ENCODE measurements at regions not wholly inside any gene's neighbourhood (a gene's known extent, or its start where the extent isn't known, plus 50 kb on each side); places are given as distances from the start of the nearest gene placed in this dataset.

DNA sequence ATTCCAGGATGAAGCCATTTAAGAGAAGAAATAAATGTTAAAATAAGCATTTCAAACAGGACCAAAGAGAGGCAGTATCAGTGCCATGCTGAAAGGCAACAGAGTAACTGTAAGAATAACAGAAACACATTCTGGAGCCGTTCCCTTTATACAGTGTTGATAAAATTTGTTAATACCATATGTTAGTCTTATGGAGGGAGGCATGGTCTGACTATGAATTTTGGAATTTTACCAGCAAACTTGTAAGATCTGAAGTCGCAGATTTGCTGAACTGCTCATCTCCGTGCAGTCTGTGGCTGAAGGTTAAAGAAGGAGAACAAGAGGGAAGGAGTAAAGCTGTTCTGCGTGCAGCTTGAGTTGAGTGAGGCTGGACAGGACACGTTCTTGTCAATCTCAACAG is 508.4 kb downstream of the NFIB start:
- no peak overlapping the region for H2AFZ ChIP-seq (ENCODE audit: low read length)
- ATAC-seq (no peak), DNase-seq (ENCODE audit: low spot score) (no peak), FAIRE-seq (no peak)
- no peaks in the 10 kb centered on the region for H3K79me2 ChIP-seq (ENCODE audit: insufficient read depth, low read length)
- H3K4me3 ChIP-seq (replicated peaks in 1 of 3; ENCODE audit: insufficient read depth in 1 of 3, low read depth in 2 of 3, low read length in 3 of 3), result no peak overlapping the region
- ChIA-PET POLR2A (no interaction called here), CTCF (ENCODE audit: low intra/inter-chr PET ratio, low total read pairs) (no interaction called here)
- no peak overlapping the region for H3K9ac ChIP-seq (ENCODE audit: insufficient read depth, low read depth, low read length)
- H3K27me3 ChIP-seq (ENCODE audit: control insufficient read depth in 1 of 2, insufficient read depth in 2 of 2, low read length in 2 of 2), result no peaks in the 10 kb centered on the region
- no peak overlapping the region for H3K27ac ChIP-seq (ENCODE audit: extremely low read length, insufficient read depth, low read length)
- H3K9me3 ChIP-seq (ENCODE audit: low read length), result no peaks in the 10 kb centered on the region
- in situ Hi-C loops (cut with HindIII; ENCODE audit: extremely low pct_ligation_motif_present, low pct_unique_long_range_greater_than_20kb) (loop anchor here (25.0 kb wide), 1 partner anchor 557 kb away; no protein-coding TSS in a partner anchor), intact Hi-C loops (cut with micrococcal nuclease; ENCODE audit: unreplicated experiment) (no loop called here)
- H3K4me1 ChIP-seq (ENCODE audit: insufficient read depth, low read length), result no peaks in the 10 kb centered on the region
- H3K4me2 ChIP-seq (ENCODE audit: low read depth, low read length), result no peak overlapping the region
- 0% methylated on average over 5 of the region's 5 CpGs for WGBS (ENCODE audit: low lambda C conversion rate)
- no TSS peak for BruUV-seq (replicated peaks)
- H4K20me1 ChIP-seq (ENCODE audit: insufficient read depth, low read length), result no peaks in the 10 kb centered on the region
- H3K36me3 ChIP-seq (replicated peaks in 1 of 2; ENCODE audit: control insufficient read depth in 1 of 2, insufficient read depth in 2 of 2, low read length in 2 of 2), result no peaks in the 10 kb centered on the region
- TF ChIP-seq JUNB (CRISPR knock-in tag; IDR thresholded peaks at IDR 0.05; ENCODE audit: borderline replicate concordance) (no peak), HHEX (CRISPR knock-in tag; IDR thresholded peaks at IDR 0.05) (no peak), SMAD9 (CRISPR knock-in tag; IDR thresholded peaks at IDR 0.05) (no peak), ZNF790 (CRISPR knock-in tag; IDR thresholded peaks at IDR 0.05; ENCODE audit: borderline replicate concordance) (no peak), SIN3A (IDR thresholded peaks at IDR 0.05; ENCODE audit: borderline replicate concordance, low read depth, low read length) (no peak), ZNF619 (CRISPR knock-in tag; IDR thresholded peaks at IDR 0.05) (no peak), KLF15 (CRISPR knock-in tag; IDR thresholded peaks at IDR 0.05; ENCODE audit: borderline replicate concordance) (no peak), SYNCRIP (IDR thresholded peaks at IDR 0.05; ENCODE audit: insufficient read depth, low read depth, low read length) (no peak), ONECUT2 (CRISPR knock-in tag; IDR thresholded peaks at IDR 0.05) (no peak), SOX6 (IDR thresholded peaks at IDR 0.05) (no peak), SOX6 (CRISPR knock-in tag; IDR thresholded peaks at IDR 0.05) (no peak)
- TF ChIP-seq, protein P1, sequence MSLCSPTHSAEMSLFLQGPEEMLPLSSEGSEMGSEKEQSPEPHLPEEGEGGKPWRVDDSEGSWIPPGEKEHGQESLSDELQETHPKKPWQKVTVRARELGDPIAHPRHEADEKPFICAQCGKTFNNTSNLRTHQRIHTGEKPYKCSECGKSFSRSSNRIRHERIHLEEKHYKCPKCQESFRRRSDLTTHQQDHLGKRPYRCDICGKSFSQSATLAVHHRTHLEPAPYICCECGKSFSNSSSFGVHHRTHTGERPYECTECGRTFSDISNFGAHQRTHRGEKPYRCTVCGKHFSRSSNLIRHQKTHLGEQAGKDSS (CRISPR knock-in tag; IDR thresholded peaks at IDR 0.05; ENCODE audit: borderline replicate concordance, low read depth), result no peak
- TF ChIP-seq, protein P2, sequence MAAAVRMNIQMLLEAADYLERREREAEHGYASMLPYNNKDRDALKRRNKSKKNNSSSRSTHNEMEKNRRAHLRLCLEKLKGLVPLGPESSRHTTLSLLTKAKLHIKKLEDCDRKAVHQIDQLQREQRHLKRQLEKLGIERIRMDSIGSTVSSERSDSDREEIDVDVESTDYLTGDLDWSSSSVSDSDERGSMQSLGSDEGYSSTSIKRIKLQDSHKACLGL (CRISPR knock-in tag; IDR thresholded peaks at IDR 0.05), result no peak
- TF ChIP-seq, protein P3, sequence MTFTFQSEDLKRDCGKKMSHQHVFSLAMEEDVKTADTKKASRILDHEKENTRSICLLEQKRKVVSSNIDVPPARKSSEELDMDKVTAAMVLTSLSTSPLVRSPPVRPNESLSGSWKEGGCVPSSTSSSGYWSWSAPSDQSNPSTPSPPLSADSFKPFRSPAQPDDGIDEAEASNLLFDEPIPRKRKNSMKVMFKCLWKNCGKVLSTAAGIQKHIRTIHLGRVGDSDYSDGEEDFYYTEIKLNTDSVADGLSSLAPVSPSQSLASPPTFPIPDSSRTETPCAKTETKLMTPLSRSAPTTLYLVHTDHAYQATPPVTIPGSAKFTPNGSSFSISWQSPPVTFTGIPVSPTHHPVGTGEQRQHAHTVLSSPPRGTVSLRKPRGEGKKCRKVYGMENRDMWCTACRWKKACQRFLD (CRISPR knock-in tag; IDR thresholded peaks at IDR 0.05; ENCODE audit: borderline replicate concordance), result no peak
- TF ChIP-seq, protein P4, sequence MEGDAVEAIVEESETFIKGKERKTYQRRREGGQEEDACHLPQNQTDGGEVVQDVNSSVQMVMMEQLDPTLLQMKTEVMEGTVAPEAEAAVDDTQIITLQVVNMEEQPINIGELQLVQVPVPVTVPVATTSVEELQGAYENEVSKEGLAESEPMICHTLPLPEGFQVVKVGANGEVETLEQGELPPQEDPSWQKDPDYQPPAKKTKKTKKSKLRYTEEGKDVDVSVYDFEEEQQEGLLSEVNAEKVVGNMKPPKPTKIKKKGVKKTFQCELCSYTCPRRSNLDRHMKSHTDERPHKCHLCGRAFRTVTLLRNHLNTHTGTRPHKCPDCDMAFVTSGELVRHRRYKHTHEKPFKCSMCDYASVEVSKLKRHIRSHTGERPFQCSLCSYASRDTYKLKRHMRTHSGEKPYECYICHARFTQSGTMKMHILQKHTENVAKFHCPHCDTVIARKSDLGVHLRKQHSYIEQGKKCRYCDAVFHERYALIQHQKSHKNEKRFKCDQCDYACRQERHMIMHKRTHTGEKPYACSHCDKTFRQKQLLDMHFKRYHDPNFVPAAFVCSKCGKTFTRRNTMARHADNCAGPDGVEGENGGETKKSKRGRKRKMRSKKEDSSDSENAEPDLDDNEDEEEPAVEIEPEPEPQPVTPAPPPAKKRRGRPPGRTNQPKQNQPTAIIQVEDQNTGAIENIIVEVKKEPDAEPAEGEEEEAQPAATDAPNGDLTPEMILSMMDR (CRISPR knock-in tag; IDR thresholded peaks at IDR 0.05), result no peak
- TF ChIP-seq, protein P5, sequence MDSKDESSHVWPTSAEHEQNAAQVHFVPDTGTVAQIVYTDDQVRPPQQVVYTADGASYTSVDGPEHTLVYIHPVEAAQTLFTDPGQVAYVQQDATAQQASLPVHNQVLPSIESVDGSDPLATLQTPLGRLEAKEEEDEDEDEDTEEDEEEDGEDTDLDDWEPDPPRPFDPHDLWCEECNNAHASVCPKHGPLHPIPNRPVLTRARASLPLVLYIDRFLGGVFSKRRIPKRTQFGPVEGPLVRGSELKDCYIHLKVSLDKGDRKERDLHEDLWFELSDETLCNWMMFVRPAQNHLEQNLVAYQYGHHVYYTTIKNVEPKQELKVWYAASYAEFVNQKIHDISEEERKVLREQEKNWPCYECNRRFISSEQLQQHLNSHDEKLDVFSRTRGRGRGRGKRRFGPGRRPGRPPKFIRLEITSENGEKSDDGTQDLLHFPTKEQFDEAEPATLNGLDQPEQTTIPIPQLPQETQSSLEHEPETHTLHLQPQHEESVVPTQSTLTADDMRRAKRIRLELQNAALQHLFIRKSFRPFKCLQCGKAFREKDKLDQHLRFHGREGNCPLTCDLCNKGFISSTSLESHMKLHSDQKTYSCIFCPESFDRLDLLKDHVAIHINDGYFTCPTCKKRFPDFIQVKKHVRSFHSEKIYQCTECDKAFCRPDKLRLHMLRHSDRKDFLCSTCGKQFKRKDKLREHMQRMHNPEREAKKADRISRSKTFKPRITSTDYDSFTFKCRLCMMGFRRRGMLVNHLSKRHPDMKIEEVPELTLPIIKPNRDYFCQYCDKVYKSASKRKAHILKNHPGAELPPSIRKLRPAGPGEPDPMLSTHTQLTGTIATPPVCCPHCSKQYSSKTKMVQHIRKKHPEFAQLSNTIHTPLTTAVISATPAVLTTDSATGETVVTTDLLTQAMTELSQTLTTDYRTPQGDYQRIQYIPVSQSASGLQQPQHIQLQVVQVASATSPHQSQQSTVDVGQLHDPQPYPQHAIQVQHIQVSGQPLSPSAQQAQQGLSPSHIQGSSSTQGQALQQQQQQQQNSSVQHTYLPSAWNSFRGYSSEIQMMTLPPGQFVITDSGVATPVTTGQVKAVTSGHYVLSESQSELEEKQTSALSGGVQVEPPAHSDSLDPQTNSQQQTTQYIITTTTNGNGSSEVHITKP (CRISPR knock-in tag; IDR thresholded peaks at IDR 0.05; ENCODE audit: low read depth), result no peak
- TF ChIP-seq, protein P6, sequence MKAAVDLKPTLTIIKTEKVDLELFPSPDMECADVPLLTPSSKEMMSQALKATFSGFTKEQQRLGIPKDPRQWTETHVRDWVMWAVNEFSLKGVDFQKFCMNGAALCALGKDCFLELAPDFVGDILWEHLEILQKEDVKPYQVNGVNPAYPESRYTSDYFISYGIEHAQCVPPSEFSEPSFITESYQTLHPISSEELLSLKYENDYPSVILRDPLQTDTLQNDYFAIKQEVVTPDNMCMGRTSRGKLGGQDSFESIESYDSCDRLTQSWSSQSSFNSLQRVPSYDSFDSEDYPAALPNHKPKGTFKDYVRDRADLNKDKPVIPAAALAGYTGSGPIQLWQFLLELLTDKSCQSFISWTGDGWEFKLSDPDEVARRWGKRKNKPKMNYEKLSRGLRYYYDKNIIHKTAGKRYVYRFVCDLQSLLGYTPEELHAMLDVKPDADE (CRISPR knock-in tag; IDR thresholded peaks at IDR 0.05), result no peak
